DND-41 (cell line): ENCODE measurements at regions not wholly inside any gene's neighbourhood (a gene's known extent, or its start where the extent isn't known, plus 50 kb on each side); places are given as distances from the start of the nearest gene placed in this dataset.

Experiments
- EZH2 ChIP-seq: IDR thresholded peaks from 3 replicates; pipeline ENCODE4 v1.6.1; 2012; ENCODE audit warnings: borderline replicate concordance, low read depth, mild to moderate bottlenecking, moderate library complexity, low read length, inconsistent platforms; ENCODE audit not compliant: severe bottlenecking
- TF ChIP-seq, protein P1 (sequence below): IDR thresholded peaks from 2 replicates; pipeline ENCODE4 v1.5.1; 2012; ENCODE audit warnings: borderline replicate concordance, low read length, moderate library complexity, mild to moderate bottlenecking; ENCODE audit not compliant: poor library complexity, severe bottlenecking; ENCODE audit errors: extremely low read depth

DNA sequence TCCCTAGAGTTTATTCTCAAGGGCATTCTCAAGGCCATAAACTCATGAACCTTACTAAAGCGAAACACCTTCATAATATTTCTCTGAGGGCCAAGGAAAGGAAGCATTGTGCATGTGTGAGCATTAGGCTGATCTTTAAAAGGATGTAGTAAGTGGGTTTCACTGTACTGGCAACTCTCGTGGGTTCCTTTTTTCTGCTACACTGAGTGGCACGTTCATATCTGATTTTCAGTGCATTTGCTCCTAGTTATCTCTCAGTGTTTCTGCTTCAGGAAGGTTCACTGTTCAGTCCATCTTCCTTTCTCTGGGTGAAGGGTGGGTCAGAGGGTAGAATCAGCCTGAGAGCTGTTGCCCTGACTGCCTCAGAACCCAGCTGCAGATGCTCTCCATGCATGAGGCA is 192.8 kb upstream of the ADGRL2 start:
- TF ChIP-seq, protein P1, sequence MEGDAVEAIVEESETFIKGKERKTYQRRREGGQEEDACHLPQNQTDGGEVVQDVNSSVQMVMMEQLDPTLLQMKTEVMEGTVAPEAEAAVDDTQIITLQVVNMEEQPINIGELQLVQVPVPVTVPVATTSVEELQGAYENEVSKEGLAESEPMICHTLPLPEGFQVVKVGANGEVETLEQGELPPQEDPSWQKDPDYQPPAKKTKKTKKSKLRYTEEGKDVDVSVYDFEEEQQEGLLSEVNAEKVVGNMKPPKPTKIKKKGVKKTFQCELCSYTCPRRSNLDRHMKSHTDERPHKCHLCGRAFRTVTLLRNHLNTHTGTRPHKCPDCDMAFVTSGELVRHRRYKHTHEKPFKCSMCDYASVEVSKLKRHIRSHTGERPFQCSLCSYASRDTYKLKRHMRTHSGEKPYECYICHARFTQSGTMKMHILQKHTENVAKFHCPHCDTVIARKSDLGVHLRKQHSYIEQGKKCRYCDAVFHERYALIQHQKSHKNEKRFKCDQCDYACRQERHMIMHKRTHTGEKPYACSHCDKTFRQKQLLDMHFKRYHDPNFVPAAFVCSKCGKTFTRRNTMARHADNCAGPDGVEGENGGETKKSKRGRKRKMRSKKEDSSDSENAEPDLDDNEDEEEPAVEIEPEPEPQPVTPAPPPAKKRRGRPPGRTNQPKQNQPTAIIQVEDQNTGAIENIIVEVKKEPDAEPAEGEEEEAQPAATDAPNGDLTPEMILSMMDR = no peak
- no peak for TF ChIP-seq EZH2
